ENCODE measurements at regions not wholly inside any gene's neighbourhood (a gene's known extent, or its start where the extent isn't known, plus 50 kb on each side); places are given as distances from the start of the nearest gene placed in this dataset.

DNA sequence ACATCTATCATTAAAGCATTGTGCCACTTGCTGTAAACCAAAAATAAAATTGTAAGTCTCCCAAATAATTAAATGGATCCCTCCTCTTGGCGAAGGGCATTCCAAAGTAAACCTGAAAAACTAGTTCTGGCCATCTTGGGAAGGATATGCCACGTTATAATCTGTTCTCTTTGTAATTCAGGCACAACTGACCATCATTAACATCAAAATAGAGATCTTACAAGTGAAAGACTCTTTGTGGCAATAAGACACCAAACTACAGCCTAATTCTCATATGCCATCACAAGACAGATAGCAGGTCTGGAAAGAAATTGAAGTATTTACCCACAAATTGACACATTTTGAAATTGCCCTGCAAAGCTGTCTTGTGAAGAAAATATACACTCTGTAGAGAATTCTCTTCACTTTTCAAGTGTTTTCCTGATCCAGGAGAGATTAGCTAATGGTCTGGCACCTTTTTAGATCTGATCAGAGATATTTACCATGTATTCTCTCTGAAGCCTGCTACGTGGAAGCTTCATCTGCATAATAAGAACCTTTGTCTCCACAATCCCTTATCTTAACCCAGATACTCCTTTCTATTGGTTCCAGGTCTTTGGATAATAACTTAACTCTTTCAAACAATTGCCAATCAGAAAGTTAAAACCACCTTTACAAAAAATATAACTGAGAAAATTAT, 630.4 kb upstream of the CCDC179 start:
- Histone ChIP-seq H3K9ac (no peak overlapping the region), H3K9me3 (ENCODE audit: low read depth) (no peaks in the 10 kb centered on the region), H2AFZ (no peak overlapping the region), H3K36me3 (ENCODE audit: low read depth) (no peaks in the 10 kb centered on the region), H3F3A (ENCODE audit: insufficient read depth) (no peaks in the 10 kb centered on the region), H3K27me3 (replicated peaks; ENCODE audit: insufficient read depth) (peaks cover 41% of the 10 kb centered on the region), H3K4me2 (ENCODE audit: unreplicated experiment) (no peak overlapping the region), H3K4me3 (no peak overlapping the region), H3K4me1 (ENCODE audit: insufficient read depth) (no peaks in the 10 kb centered on the region), H3K9me2 (ENCODE audit: insufficient read depth) (no peaks in the 10 kb centered on the region), H3K27ac (no peak overlapping the region), H3K79me2 (ENCODE audit: insufficient read depth) (no peaks in the 10 kb centered on the region), H4K20me1 (ENCODE audit: insufficient read depth) (no peaks in the 10 kb centered on the region)
- in situ Hi-C loops (cut with MboI): no loop called here
- 7 to 8% methylated on average over 3 of the region's 3 CpGs for WGBS, 2 experiments (ENCODE audit: low coverage in 1 of 2, low lambda C conversion rate in 2 of 2, missing lambda C conversion rate in 2 of 2)
- DNase-seq: no peak
- TF ChIP-seq EZH2 (IDR thresholded peaks at IDR 0.05; ENCODE audit: insufficient read depth, poor library complexity, severe bottlenecking) (no peak), EZH2phosphoT487 (IDR thresholded peaks at IDR 0.05; ENCODE audit: insufficient read depth, low read depth) (no peak)

DNA sequence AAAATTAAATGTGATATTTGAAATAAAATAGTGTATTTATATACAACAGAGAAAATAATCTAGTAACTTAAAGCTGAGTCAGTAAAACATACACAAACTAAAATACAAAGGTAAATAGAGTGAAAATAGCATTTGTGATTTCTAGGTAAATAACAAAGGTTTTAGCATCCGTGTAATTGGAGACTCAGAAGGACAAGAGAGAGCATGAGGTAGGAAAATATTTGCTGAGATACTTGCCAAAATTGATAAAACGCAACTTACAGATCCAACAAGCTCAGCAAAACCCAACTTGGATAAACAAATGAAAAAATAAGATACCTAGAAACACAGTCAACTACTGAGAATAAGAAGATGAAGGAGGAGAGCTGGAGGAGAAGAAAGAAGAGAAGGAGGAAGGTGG, 634.7 kb upstream of the CCDC179 start:
- in situ Hi-C loops (cut with MboI): no loop called here
- no peak for TF ChIP-seq EZH2 (IDR thresholded peaks at IDR 0.05; ENCODE audit: insufficient read depth, poor library complexity, severe bottlenecking)
- TF ChIP-seq EZH2phosphoT487 (IDR thresholded peaks at IDR 0.05; ENCODE audit: insufficient read depth, low read depth): no peak
- H3K9ac ChIP-seq: no peak overlapping the region
- no peak overlapping the region for H2AFZ ChIP-seq
- H3F3A ChIP-seq (ENCODE audit: insufficient read depth): no peaks in the 10 kb centered on the region
- H3K9me3 ChIP-seq (ENCODE audit: low read depth): no peaks in the 10 kb centered on the region
- no peaks in the 10 kb centered on the region for H3K9me2 ChIP-seq (ENCODE audit: insufficient read depth)
- peaks cover 58% of the 10 kb centered on the region for H3K27me3 ChIP-seq (replicated peaks; ENCODE audit: insufficient read depth)
- no peaks in the 10 kb centered on the region for H3K79me2 ChIP-seq (ENCODE audit: insufficient read depth)
- no peak overlapping the region for H3K4me3 ChIP-seq
- no peaks in the 10 kb centered on the region for H4K20me1 ChIP-seq (ENCODE audit: insufficient read depth)
- DNase-seq: no peak
- WGBS, 2 experiments (ENCODE audit: low coverage in 1 of 2, low lambda C conversion rate in 2 of 2, missing lambda C conversion rate in 2 of 2): 27 to 39% methylated on average over 2 of the region's 2 CpGs
- no peaks in the 10 kb centered on the region for H3K4me1 ChIP-seq (ENCODE audit: insufficient read depth)
- H3K4me2 ChIP-seq (ENCODE audit: unreplicated experiment): no peak overlapping the region
- no peak overlapping the region for H3K27ac ChIP-seq
- H3K36me3 ChIP-seq (ENCODE audit: low read depth): no peaks in the 10 kb centered on the region

DNA sequence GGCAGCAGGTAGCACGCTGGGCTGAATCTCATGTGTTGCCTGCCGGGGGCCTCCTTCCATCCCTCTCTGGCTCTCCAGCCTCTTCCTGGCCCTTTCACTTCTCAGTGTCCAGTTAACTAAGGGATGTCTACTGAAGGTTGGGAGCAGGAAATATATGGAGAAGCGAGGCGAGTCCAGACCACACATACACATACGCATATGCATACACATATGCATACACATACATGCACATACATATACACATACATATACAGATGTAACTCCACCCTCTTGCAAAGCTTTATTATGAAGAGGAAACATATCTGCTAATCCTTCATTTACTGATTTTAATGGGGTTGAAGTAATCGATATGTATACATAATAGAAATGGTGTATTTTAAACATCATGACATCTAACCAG, 636.1 kb upstream of the CCDC179 start:
- Histone ChIP-seq H3K4me3 (no peak overlapping the region), H3K27me3 (replicated peaks; ENCODE audit: insufficient read depth) (peaks cover 61% of the 10 kb centered on the region), H3K9me2 (ENCODE audit: insufficient read depth) (no peaks in the 10 kb centered on the region), H3K4me2 (ENCODE audit: unreplicated experiment) (no peak overlapping the region), H3K79me2 (ENCODE audit: insufficient read depth) (no peaks in the 10 kb centered on the region), H3K9me3 (ENCODE audit: low read depth) (no peaks in the 10 kb centered on the region), H3K36me3 (ENCODE audit: low read depth) (no peaks in the 10 kb centered on the region), H3F3A (ENCODE audit: insufficient read depth) (no peaks in the 10 kb centered on the region), H3K27ac (no peak overlapping the region), H3K9ac (no peak overlapping the region), H2AFZ (no peak overlapping the region), H3K4me1 (ENCODE audit: insufficient read depth) (no peaks in the 10 kb centered on the region), H4K20me1 (ENCODE audit: insufficient read depth) (no peaks in the 10 kb centered on the region)
- DNase-seq: no peak
- in situ Hi-C loops (cut with MboI): no loop called here
- no peak for TF ChIP-seq EZH2phosphoT487 (IDR thresholded peaks at IDR 0.05; ENCODE audit: insufficient read depth, low read depth)
- no peak for TF ChIP-seq EZH2 (IDR thresholded peaks at IDR 0.05; ENCODE audit: insufficient read depth, poor library complexity, severe bottlenecking)
- WGBS, 2 experiments (ENCODE audit: low coverage in 1 of 2, low lambda C conversion rate in 2 of 2, missing lambda C conversion rate in 2 of 2): 82 to 91% methylated on average over 6 of the region's 6 CpGs

DNA sequence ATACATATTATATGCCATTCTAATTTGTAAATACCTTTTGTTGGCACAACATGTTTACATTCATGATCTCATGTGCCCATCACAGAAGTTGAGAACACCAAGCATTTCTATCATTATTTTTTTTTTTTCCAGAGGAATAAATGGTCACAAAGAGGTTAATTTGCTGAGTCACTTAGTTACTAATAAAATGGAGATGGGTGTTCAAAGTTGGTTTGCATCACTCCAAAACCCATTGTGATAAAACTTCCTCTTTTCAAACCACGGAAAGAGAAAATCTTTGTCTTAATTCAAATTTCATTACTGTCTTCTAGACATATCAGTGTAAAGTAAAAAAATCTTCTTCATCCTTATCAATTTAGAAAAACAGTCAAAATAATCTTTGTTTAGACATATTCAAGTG, 636.8 kb upstream of the CCDC179 start:
- Histone ChIP-seq H3K79me2 (ENCODE audit: insufficient read depth) (no peaks in the 10 kb centered on the region), H4K20me1 (ENCODE audit: insufficient read depth) (no peaks in the 10 kb centered on the region), H3K27me3 (replicated peaks; ENCODE audit: insufficient read depth) (peaks cover 65% of the 10 kb centered on the region), H2AFZ (no peak overlapping the region), H3K4me2 (ENCODE audit: unreplicated experiment) (no peak overlapping the region), H3K4me1 (ENCODE audit: insufficient read depth) (no peaks in the 10 kb centered on the region), H3K9ac (no peak overlapping the region), H3K36me3 (ENCODE audit: low read depth) (no peaks in the 10 kb centered on the region), H3F3A (ENCODE audit: insufficient read depth) (no peaks in the 10 kb centered on the region), H3K4me3 (no peak overlapping the region), H3K9me3 (ENCODE audit: low read depth) (no peaks in the 10 kb centered on the region), H3K27ac (no peak overlapping the region), H3K9me2 (ENCODE audit: insufficient read depth) (no peaks in the 10 kb centered on the region)
- TF ChIP-seq EZH2phosphoT487 (IDR thresholded peaks at IDR 0.05; ENCODE audit: insufficient read depth, low read depth) (no peak), EZH2 (IDR thresholded peaks at IDR 0.05; ENCODE audit: insufficient read depth, poor library complexity, severe bottlenecking) (no peak)
- DNase-seq: no peak
- WGBS, 2 experiments (ENCODE audit: low coverage in 1 of 2, low lambda C conversion rate in 2 of 2, missing lambda C conversion rate in 2 of 2): 74 to 84% methylated on average over 1 of the region's 1 CpG
- in situ Hi-C loops (cut with MboI): no loop called here

Measured in GM23248 (cell line).